ENCODE measurements at regions not wholly inside any gene's neighbourhood (a gene's known extent, or its start where the extent isn't known, plus 50 kb on each side); places are given as distances from the start of the nearest gene placed in this dataset.

- dilution Hi-C loops (cut with MboI; ENCODE audit: extremely low pct_ligation_motif_present, low sequenced_read_pairs), result no loop called here
- no peak overlapping the region for H3K27ac ChIP-seq (ENCODE audit: control insufficient read depth, insufficient read depth, low read length)
- H3K79me2 ChIP-seq (ENCODE audit: control insufficient read depth, insufficient read depth, low read length), result no peaks in the 10 kb centered on the region
- no peaks in the 10 kb centered on the region for H4K20me1 ChIP-seq (ENCODE audit: control insufficient read depth, extremely low read depth, insufficient read depth, low read length)
- H3K9me3 ChIP-seq (ENCODE audit: control insufficient read depth, low read depth, low read length), result no peaks in the 10 kb centered on the region
- H3K9ac ChIP-seq (ENCODE audit: control insufficient read depth, extremely low read depth, insufficient read depth, low read length), result no peak overlapping the region
- DNase-seq (ENCODE audit: low read depth, low spot score), result no peak
- H3K4me2 ChIP-seq (ENCODE audit: control insufficient read depth, extremely low read depth, insufficient read depth, low read depth, low read length), result no peak overlapping the region
- H2AFZ ChIP-seq (ENCODE audit: control insufficient read depth, low read length), result no peak overlapping the region
- H3K4me3 ChIP-seq (ENCODE audit: control insufficient read depth in 2 of 3, extremely low read depth in 1 of 3, insufficient read depth in 2 of 3, low read depth in 1 of 3, low read length in 3 of 3), result no peak overlapping the region
- TF ChIP-seq CTCF (optimal IDR thresholded peaks at IDR 0.05 in 1 of 3, IDR thresholded peaks at IDR 0.05 in 1 of 3, conservative IDR thresholded peaks at IDR 0.05 in 1 of 3; ENCODE audit: extremely low read depth in 1 of 3, insufficient read depth in 2 of 3, low read length in 3 of 3), result no peak
- TF ChIP-seq EZH2 (IDR thresholded peaks at IDR 0.05; ENCODE audit: low read length), result no peak
- no peaks in the 10 kb centered on the region for H3K9me1 ChIP-seq (ENCODE audit: control insufficient read depth, extremely low read depth, insufficient read depth, low read length)
- no peak for FAIRE-seq
- H3K36me3 ChIP-seq (ENCODE audit: control insufficient read depth in 2 of 2, extremely low read depth in 1 of 2, insufficient read depth in 2 of 2, low read length in 2 of 2), result no peaks in the 10 kb centered on the region
- H3K4me1 ChIP-seq (ENCODE audit: control insufficient read depth, extremely low read depth, insufficient read depth, low read length), result no peaks in the 10 kb centered on the region
- H3K27me3 ChIP-seq (ENCODE audit: control insufficient read depth, extremely low read depth, insufficient read depth, low read length), result no peaks in the 10 kb centered on the region
These were observed 393.5 kb upstream of the PITX2 start for GRCh38 chr4:111016416-111016815.

- no peak overlapping the region for H2AFZ ChIP-seq (ENCODE audit: control insufficient read depth, low read length)
- no peaks in the 10 kb centered on the region for H4K20me1 ChIP-seq (ENCODE audit: control insufficient read depth, extremely low read depth, insufficient read depth, low read length)
- no peak for TF ChIP-seq CTCF (optimal IDR thresholded peaks at IDR 0.05 in 1 of 3, IDR thresholded peaks at IDR 0.05 in 1 of 3, conservative IDR thresholded peaks at IDR 0.05 in 1 of 3; ENCODE audit: extremely low read depth in 1 of 3, insufficient read depth in 2 of 3, low read length in 3 of 3)
- H3K4me2 ChIP-seq (ENCODE audit: control insufficient read depth, extremely low read depth, insufficient read depth, low read depth, low read length), result no peak overlapping the region
- H3K9me3 ChIP-seq (ENCODE audit: control insufficient read depth, low read depth, low read length), result no peaks in the 10 kb centered on the region
- H3K9ac ChIP-seq (ENCODE audit: control insufficient read depth, extremely low read depth, insufficient read depth, low read length), result no peak overlapping the region
- dilution Hi-C loops (cut with MboI; ENCODE audit: extremely low pct_ligation_motif_present, low sequenced_read_pairs), result no loop called here
- no peak for DNase-seq (ENCODE audit: low read depth, low spot score)
- H3K9me1 ChIP-seq (ENCODE audit: control insufficient read depth, extremely low read depth, insufficient read depth, low read length), result no peaks in the 10 kb centered on the region
- H3K36me3 ChIP-seq (ENCODE audit: control insufficient read depth in 2 of 2, extremely low read depth in 1 of 2, insufficient read depth in 2 of 2, low read length in 2 of 2), result no peaks in the 10 kb centered on the region
- no peaks in the 10 kb centered on the region for H3K4me1 ChIP-seq (ENCODE audit: control insufficient read depth, extremely low read depth, insufficient read depth, low read length)
- FAIRE-seq, result no peak
- no peaks in the 10 kb centered on the region for H3K79me2 ChIP-seq (ENCODE audit: control insufficient read depth, insufficient read depth, low read length)
- H3K4me3 ChIP-seq (ENCODE audit: control insufficient read depth in 2 of 3, extremely low read depth in 1 of 3, insufficient read depth in 2 of 3, low read depth in 1 of 3, low read length in 3 of 3), result no peak overlapping the region
- H3K27ac ChIP-seq (ENCODE audit: control insufficient read depth, insufficient read depth, low read length), result no peak overlapping the region
- H3K27me3 ChIP-seq (ENCODE audit: control insufficient read depth, extremely low read depth, insufficient read depth, low read length), result no peaks in the 10 kb centered on the region
These were observed 395.3 kb upstream of the PITX2 start for GRCh38 chr4:111018216-111018615.

Measured in keratinocyte (primary cell).